ENCODE measurements at regions not wholly inside any gene's neighbourhood (a gene's known extent, or its start where the extent isn't known, plus 50 kb on each side); places are given as distances from the start of the nearest gene placed in this dataset.

DNA sequence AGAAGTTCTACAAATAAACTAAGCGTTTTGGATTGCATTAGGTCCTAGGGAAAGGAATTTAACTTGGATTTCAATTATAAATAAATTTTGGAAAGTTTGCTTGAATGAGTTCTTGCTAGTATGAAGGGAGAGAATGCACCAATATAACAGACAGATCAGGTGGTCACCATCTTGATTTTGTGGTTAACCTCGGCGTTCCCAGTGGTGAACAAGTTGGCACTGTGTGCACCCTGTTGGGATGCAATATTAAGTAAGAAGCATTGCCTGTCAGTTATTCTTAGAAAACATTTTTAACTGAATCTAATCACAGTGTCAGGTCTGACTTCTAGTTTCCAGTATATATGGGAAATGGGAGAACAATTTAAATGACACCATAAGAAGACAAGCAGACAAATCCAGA, 673.4 kb downstream of the SLC4A3 start:
- Histone ChIP-seq H3K4me1 (no peaks in the 10 kb centered on the region), H3K9me3 (no peaks in the 10 kb centered on the region), H3K27ac (no peak overlapping the region), H3K36me3 (no peaks in the 10 kb centered on the region), H3K4me3 (no peak overlapping the region), H3K27me3 (no peaks in the 10 kb centered on the region)
- no peak for DNase-seq (ENCODE audit: low spot score in 2 of 2)
- TF ChIP-seq, protein P1, sequence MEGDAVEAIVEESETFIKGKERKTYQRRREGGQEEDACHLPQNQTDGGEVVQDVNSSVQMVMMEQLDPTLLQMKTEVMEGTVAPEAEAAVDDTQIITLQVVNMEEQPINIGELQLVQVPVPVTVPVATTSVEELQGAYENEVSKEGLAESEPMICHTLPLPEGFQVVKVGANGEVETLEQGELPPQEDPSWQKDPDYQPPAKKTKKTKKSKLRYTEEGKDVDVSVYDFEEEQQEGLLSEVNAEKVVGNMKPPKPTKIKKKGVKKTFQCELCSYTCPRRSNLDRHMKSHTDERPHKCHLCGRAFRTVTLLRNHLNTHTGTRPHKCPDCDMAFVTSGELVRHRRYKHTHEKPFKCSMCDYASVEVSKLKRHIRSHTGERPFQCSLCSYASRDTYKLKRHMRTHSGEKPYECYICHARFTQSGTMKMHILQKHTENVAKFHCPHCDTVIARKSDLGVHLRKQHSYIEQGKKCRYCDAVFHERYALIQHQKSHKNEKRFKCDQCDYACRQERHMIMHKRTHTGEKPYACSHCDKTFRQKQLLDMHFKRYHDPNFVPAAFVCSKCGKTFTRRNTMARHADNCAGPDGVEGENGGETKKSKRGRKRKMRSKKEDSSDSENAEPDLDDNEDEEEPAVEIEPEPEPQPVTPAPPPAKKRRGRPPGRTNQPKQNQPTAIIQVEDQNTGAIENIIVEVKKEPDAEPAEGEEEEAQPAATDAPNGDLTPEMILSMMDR (IDR thresholded peaks at IDR 0.05), result no peak
- TF ChIP-seq POLR2AphosphoS5 (IDR thresholded peaks at IDR 0.05) (no peak), POLR2A (IDR thresholded peaks at IDR 0.05) (no peak)
- intact Hi-C loops (cut with DNase I; ENCODE audit: low total_unique reads), result no loop called here

DNA sequence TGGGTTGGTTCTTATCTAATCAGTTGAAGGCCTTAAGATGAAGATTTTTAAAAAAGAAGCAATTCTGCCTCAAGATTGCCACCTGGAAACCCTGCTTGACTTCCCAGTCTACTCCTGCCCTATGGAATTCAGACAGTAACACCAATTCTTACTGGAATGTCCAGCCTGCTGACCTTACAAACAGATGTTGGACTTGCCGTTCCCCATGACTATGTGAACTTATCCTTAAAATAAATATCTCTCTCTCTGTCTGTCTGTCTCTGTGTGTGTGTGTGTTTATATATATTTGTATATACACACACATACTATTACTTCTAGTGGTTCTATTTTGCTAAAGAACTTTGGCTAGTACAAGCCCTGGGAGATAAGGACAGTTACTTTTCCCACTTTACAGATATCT, 675.3 kb downstream of the SLC4A3 start:
- Histone ChIP-seq H3K9me3 (no peaks in the 10 kb centered on the region), H3K27me3 (no peaks in the 10 kb centered on the region), H3K4me1 (no peaks in the 10 kb centered on the region), H3K4me3 (no peak overlapping the region), H3K36me3 (no peaks in the 10 kb centered on the region), H3K27ac (no peak overlapping the region)
- intact Hi-C loops (cut with DNase I; ENCODE audit: low total_unique reads), result no loop called here
- DNase-seq (ENCODE audit: low spot score in 2 of 2), result no peak
- TF ChIP-seq POLR2A (IDR thresholded peaks at IDR 0.05) (no peak), POLR2AphosphoS5 (IDR thresholded peaks at IDR 0.05) (no peak)
- TF ChIP-seq, protein P1 (IDR thresholded peaks at IDR 0.05), result no peak

DNA sequence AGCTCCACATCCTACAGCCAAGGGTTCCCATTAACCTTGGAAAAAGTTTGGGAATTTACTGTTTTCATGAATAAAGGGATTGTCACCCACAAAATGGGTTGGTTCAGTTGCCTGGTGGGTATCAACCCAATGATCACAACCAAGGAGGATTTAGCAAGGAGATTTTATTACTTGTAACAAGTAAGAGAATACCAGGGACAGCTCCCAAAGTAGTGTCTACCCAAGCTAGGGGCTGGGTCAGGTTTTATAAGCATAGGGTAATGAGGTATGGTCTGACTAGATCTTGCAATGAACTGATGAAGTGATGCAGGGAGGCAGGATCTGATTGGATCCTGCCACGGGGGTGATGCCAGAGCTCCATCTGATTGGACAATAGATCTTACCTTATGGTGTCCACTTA, 681.8 kb downstream of the SLC4A3 start:
- H3K9me3 ChIP-seq, result no peaks in the 10 kb centered on the region
- DNase-seq (ENCODE audit: low spot score in 2 of 2), result no peak
- H3K4me1 ChIP-seq, result no peaks in the 10 kb centered on the region
- intact Hi-C loops (cut with DNase I; ENCODE audit: low total_unique reads), result no loop called here
- H3K27ac ChIP-seq, result no peak overlapping the region
- TF ChIP-seq, protein P1 (IDR thresholded peaks at IDR 0.05), result no peak
- TF ChIP-seq POLR2AphosphoS5 (IDR thresholded peaks at IDR 0.05), result no peak
- TF ChIP-seq POLR2A (IDR thresholded peaks at IDR 0.05), result no peak
- H3K27me3 ChIP-seq, result no peaks in the 10 kb centered on the region
- no peak overlapping the region for H3K4me3 ChIP-seq
- no peaks in the 10 kb centered on the region for H3K36me3 ChIP-seq

DNA sequence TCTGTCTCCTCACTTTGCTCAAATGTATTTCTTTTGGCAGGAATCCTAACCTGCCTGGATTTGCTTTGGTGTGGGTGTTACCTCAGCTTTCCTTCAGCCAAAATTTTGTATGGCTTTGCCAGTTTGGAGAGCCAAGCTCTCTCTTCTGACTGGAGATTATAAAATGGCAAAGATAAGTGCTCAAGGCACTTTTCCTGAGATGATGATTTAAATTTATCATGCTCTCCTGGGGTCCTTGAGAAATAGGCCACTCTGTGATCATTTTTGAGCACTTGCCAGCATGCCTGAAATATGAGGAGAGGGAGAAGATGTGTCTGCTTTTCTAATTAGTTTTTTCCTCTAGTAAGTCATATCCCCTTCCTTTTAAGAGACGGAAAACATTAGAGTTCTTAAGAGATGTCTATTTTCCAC, 683.0 kb downstream of the SLC4A3 start:
- TF ChIP-seq POLR2A (IDR thresholded peaks at IDR 0.05) (no peak), POLR2AphosphoS5 (IDR thresholded peaks at IDR 0.05) (no peak)
- TF ChIP-seq, protein P1 (IDR thresholded peaks at IDR 0.05), result no peak
- H3K27ac ChIP-seq, result no peak overlapping the region
- no peaks in the 10 kb centered on the region for H3K4me1 ChIP-seq
- no peak overlapping the region for H3K4me3 ChIP-seq
- DNase-seq (ENCODE audit: low spot score in 2 of 2), result no peak
- H3K9me3 ChIP-seq, result no peaks in the 10 kb centered on the region
- no peaks in the 10 kb centered on the region for H3K27me3 ChIP-seq
- intact Hi-C loops (cut with DNase I; ENCODE audit: low total_unique reads), result no loop called here
- no peaks in the 10 kb centered on the region for H3K36me3 ChIP-seq

DNA sequence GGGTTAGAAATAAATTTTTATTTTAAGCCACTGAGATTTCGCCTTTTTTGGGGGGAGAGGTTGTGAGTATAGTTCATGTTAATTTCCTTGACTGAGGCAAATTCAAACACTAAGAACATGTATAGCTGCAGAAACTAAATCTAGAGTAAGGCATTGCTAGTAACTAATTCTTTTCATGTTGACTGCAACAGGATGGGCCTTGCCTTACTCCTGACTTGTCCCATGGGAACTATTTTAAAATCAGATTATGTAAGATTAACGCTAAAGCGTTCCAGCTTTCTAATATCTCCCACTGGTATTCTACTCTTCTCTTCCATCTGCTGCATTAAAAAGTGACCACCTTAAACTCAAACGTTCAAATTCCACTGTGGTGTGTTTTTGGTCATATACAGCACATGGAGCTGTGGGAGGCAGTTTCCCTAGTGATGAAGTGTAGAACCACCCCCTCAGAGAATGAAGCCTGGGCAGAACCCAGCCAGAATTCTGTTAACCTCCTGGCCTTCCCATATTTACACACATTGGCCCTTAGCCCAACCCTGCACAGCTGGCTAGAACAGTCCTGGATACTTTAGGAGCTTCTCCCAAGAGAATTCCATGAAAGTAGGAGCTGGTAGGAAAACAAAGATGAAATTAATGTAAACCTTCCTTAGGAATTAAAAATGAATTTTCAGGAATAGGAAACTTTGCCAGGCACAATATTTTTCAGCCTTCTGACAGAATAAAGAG, 687.8 kb downstream of the SLC4A3 start:
- DNase-seq (ENCODE audit: low spot score in 2 of 2), result no peak
- no peak for TF ChIP-seq POLR2A (IDR thresholded peaks at IDR 0.05)
- TF ChIP-seq, protein P1 (IDR thresholded peaks at IDR 0.05), result no peak
- no peak for TF ChIP-seq POLR2AphosphoS5 (IDR thresholded peaks at IDR 0.05)
- no peaks in the 10 kb centered on the region for H3K4me1 ChIP-seq
- no peaks in the 10 kb centered on the region for H3K36me3 ChIP-seq
- no peak overlapping the region for H3K27ac ChIP-seq
- H3K27me3 ChIP-seq, result no peaks in the 10 kb centered on the region
- no peak overlapping the region for H3K4me3 ChIP-seq
- H3K9me3 ChIP-seq, result no peaks in the 10 kb centered on the region
- intact Hi-C loops (cut with DNase I; ENCODE audit: low total_unique reads), result no loop called here

All from breast epithelium (tissue), 4 donors.